ENCODE measurements at regions not wholly inside any gene's neighbourhood (a gene's known extent, or its start where the extent isn't known, plus 50 kb on each side); places are given as distances from the start of the nearest gene placed in this dataset.

DNA sequence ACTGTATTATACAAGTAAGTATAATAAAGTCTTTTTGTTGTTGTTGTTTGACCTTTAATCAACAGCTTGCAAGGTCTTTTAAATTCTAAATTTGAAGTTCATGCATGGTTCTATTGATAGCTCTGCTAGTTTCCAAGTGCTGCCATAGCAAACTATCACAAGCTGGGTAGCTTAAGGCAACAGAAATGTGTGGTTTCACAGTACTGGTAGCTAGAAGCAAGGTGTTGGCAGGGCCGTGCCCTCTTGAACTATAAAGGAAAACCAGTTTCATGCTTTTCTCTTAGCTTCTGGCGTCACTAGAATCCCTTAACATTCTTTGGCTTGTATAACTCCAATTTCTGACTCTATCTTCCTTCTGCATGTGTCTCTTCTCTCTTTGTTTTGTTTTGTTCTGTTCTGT lies 1021.9 kb upstream of the AUTS2 start (continued):
- TF ChIP-seq SAP30 (IDR thresholded peaks at IDR 0.05; ENCODE audit: insufficient read depth, insufficient replicate concordance, low read length): no peak
- TF ChIP-seq SUZ12 (IDR thresholded peaks at IDR 0.05; ENCODE audit: low read length): no peak
- no peak for TF ChIP-seq EZH2 (IDR thresholded peaks at IDR 0.05; ENCODE audit: low read depth, low read length, severe bottlenecking)
- no peak for TF ChIP-seq BRCA1 (IDR thresholded peaks at IDR 0.05; ENCODE audit: low read depth, low read length)
- no peak for TF ChIP-seq RFX5 (IDR thresholded peaks at IDR 0.05; ENCODE audit: borderline replicate concordance, low read depth, low read length)
- TF ChIP-seq, protein P1, sequence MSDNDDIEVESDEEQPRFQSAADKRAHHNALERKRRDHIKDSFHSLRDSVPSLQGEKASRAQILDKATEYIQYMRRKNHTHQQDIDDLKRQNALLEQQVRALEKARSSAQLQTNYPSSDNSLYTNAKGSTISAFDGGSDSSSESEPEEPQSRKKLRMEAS (IDR thresholded peaks at IDR 0.05): no peak
- TF ChIP-seq KDM4A (IDR thresholded peaks at IDR 0.05; ENCODE audit: low read depth, low read length, severe bottlenecking): no peak
- no peak for TF ChIP-seq SP4 (IDR thresholded peaks at IDR 0.05; ENCODE audit: low read length)

Data from H1 (cell line).